ENCODE measurements at regions not wholly inside any gene's neighbourhood (a gene's known extent, or its start where the extent isn't known, plus 50 kb on each side); places are given as distances from the start of the nearest gene placed in this dataset.

DNA sequence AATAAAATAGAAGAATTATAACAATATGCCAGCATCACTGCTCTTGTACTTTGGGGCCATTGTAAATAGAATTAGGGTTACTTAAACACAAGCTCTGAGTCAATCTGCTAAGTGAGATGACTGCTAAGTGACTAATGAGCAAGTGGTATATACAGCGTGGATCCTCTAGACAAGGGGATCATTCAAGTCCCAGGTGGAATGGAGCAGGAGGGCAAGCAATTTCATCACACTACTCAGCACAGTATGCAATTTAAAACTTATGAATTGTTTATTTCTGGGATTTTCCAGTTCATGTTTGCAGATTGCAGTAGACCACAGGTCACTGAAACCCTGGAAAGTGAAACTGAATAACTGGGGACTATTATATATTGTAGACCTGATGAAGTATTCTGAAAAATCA is 235.3 kb downstream of the BTBD3 start:
- H3K27me3 ChIP-seq (ENCODE audit: control insufficient read depth, insufficient read depth, low read length), result no peaks in the 10 kb centered on the region
- H3K4me3 ChIP-seq (ENCODE audit: low read depth, low read length), result no peak overlapping the region
- H3K36me3 ChIP-seq (ENCODE audit: control insufficient read depth, insufficient read depth, low read length), result no peaks in the 10 kb centered on the region
- H3K4me1 ChIP-seq (ENCODE audit: control insufficient read depth, insufficient read depth, low read length), result no peaks in the 10 kb centered on the region
- H3K9ac ChIP-seq (ENCODE audit: low read depth, low read length), result no peak overlapping the region
- no peaks in the 10 kb centered on the region for H3K9me3 ChIP-seq (ENCODE audit: control insufficient read depth, insufficient read depth, low read length)

DNA sequence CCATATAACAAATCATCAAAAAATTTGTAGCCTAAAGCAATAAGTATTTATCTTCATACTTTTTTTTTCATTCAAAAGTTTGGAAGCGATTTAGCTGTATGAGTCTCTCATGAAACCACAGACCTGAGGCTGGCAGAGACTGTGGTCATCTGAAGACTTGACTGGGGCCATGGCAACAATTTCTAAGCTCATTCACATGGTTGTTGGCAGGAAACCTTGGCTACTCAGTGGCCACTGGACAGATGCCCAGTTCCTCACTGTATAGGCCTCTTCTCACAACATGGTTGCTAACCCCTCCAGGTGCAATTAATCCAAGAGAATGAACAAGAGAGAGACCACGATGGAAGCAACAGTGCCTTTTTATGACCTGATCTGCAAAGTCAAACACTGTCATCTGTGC is 235.9 kb downstream of the BTBD3 start:
- Histone ChIP-seq H3K4me1 (ENCODE audit: control insufficient read depth, insufficient read depth, low read length) (no peaks in the 10 kb centered on the region), H3K36me3 (ENCODE audit: control insufficient read depth, insufficient read depth, low read length) (no peaks in the 10 kb centered on the region), H3K4me3 (ENCODE audit: low read depth, low read length) (no peak overlapping the region), H3K27me3 (ENCODE audit: control insufficient read depth, insufficient read depth, low read length) (no peaks in the 10 kb centered on the region), H3K9me3 (ENCODE audit: control insufficient read depth, insufficient read depth, low read length) (no peaks in the 10 kb centered on the region), H3K9ac (ENCODE audit: low read depth, low read length) (no peak overlapping the region)

DNA sequence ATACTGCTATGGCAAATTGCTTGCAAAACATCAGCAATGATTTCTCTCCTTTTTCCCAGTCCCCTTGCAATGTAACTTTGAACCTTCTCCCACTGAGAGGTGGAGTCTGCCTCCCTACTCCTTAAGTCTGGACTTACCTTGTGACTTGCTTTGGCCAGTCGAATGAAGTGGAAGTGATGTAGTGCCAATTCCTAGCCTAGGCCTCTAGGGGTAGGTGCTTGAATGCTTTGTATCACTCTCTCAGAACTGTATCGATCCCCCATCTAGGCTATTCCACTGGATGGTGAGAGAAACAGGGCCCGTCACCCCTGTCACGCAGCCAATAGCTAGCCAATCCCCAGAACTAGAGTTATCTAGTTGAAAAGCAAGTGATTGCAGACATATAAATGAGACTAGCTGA is 238.6 kb downstream of the BTBD3 start:
- Histone ChIP-seq H3K9ac (ENCODE audit: low read depth, low read length) (no peak overlapping the region), H3K36me3 (ENCODE audit: control insufficient read depth, insufficient read depth, low read length) (no peaks in the 10 kb centered on the region), H3K4me3 (ENCODE audit: low read depth, low read length) (no peak overlapping the region), H3K9me3 (ENCODE audit: control insufficient read depth, insufficient read depth, low read length) (no peaks in the 10 kb centered on the region), H3K4me1 (ENCODE audit: control insufficient read depth, insufficient read depth, low read length) (no peaks in the 10 kb centered on the region), H3K27me3 (ENCODE audit: control insufficient read depth, insufficient read depth, low read length) (no peaks in the 10 kb centered on the region)

DNA sequence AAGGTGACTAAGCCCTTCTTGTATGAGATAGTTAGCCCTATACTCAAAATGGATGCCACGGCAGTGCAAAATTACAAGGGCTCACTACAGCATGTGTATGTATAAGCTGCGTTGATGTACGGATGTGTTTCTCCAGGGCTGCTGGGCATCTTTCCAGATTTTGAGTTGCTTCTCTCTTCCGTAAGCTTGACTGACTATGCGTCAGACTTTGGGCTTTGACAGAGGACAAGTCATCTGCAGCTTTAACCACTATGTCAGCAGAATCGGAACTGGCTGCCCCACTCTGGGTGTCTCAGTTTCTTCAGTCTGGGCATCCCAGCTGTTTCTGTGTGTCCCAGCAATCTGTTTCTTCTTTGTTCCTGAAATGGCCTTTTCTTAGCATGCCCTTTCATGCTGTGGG is 241.6 kb downstream of the BTBD3 start:
- Histone ChIP-seq H3K27me3 (ENCODE audit: control insufficient read depth, insufficient read depth, low read length) (no peaks in the 10 kb centered on the region), H3K9ac (ENCODE audit: low read depth, low read length) (no peak overlapping the region), H3K36me3 (ENCODE audit: control insufficient read depth, insufficient read depth, low read length) (no peaks in the 10 kb centered on the region), H3K4me1 (ENCODE audit: control insufficient read depth, insufficient read depth, low read length) (no peaks in the 10 kb centered on the region), H3K9me3 (ENCODE audit: control insufficient read depth, insufficient read depth, low read length) (no peaks in the 10 kb centered on the region), H3K4me3 (ENCODE audit: low read depth, low read length) (no peak overlapping the region)

DNA sequence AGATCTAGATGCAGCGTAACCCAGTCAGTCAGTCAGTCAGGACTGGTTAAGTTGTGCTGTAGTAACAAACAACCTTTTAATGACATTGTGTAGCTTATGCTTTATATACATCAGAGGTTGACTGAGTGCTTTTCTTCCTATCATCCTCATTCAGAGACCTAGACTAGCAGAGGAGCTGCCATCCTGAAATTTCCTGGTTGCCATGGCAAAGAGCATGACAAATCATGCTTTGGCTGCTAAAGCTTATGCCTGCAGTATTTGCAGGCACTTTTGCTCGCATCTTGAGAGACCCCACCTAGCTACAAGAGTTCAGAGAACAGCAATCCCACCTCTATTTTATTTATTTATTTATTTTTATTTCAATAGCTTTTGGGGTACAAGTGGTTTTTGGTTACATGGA is 244.0 kb downstream of the BTBD3 start:
- Histone ChIP-seq H3K9me3 (ENCODE audit: control insufficient read depth, insufficient read depth, low read length) (no peaks in the 10 kb centered on the region), H3K4me3 (ENCODE audit: low read depth, low read length) (no peak overlapping the region), H3K36me3 (ENCODE audit: control insufficient read depth, insufficient read depth, low read length) (no peaks in the 10 kb centered on the region), H3K9ac (ENCODE audit: low read depth, low read length) (no peak overlapping the region), H3K27me3 (ENCODE audit: control insufficient read depth, insufficient read depth, low read length) (no peaks in the 10 kb centered on the region), H3K4me1 (ENCODE audit: control insufficient read depth, insufficient read depth, low read length) (no peaks in the 10 kb centered on the region)

DNA sequence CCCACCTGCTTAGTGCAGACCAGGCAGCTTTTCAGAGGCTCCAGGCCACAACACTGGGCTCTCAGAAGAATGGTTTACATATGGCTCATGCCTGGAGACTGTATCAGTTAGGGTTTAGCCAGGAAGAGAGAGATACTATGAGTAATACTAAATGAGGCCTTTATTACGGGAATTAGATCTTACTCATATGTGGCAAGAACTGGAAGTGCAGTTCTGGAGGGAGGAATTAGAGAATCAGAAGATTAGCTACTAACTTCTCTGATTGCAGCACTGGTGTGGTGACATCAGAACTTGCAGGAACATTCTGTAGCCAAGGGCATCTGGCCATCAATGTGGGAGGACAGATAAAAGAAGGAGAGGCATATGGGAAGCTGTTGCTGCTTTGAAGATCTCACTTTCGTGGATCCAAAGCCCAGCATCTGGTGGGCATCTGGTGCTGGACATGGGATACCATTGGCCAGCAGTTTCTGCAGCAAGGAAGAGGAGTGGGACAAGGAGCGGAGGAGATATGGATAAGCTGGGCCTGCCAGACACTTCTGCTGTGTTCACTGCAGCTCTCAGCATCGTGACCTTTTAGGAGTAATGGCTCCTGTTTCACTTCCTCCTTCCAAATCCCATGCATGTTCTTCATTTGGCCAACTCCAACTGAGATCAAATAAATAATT is 248.5 kb downstream of the BTBD3 start:
- no peak overlapping the region for H3K4me3 ChIP-seq (ENCODE audit: low read depth, low read length)
- H3K27me3 ChIP-seq (ENCODE audit: control insufficient read depth, insufficient read depth, low read length), result no peaks in the 10 kb centered on the region
- H3K9ac ChIP-seq (ENCODE audit: low read depth, low read length), result no peak overlapping the region
- no peaks in the 10 kb centered on the region for H3K9me3 ChIP-seq (ENCODE audit: control insufficient read depth, insufficient read depth, low read length)
- H3K4me1 ChIP-seq (ENCODE audit: control insufficient read depth, insufficient read depth, low read length), result no peaks in the 10 kb centered on the region
- H3K36me3 ChIP-seq (ENCODE audit: control insufficient read depth, insufficient read depth, low read length), result no peaks in the 10 kb centered on the region

DNA sequence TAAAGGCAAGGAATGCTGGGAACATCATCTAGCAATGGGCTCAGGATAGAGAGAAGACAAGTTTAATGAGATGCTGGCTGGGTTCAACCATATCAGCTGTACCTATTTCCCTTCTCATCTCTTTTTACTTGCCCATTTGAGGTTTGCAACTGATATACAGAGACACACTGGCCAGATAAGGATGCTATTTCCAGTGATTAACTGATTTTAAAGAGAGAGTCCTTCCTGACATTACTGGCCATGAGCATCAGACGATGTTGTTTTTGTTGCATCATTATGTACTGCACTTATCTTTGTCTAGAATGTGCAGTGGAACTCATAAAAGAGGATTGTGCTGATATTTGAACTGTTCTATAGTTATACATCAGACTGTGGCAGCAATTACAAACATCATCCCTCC is 252.7 kb downstream of the BTBD3 start:
- Histone ChIP-seq H3K9ac (ENCODE audit: low read depth, low read length) (no peak overlapping the region), H3K4me1 (ENCODE audit: control insufficient read depth, insufficient read depth, low read length) (no peaks in the 10 kb centered on the region), H3K27me3 (ENCODE audit: control insufficient read depth, insufficient read depth, low read length) (no peaks in the 10 kb centered on the region)

DNA sequence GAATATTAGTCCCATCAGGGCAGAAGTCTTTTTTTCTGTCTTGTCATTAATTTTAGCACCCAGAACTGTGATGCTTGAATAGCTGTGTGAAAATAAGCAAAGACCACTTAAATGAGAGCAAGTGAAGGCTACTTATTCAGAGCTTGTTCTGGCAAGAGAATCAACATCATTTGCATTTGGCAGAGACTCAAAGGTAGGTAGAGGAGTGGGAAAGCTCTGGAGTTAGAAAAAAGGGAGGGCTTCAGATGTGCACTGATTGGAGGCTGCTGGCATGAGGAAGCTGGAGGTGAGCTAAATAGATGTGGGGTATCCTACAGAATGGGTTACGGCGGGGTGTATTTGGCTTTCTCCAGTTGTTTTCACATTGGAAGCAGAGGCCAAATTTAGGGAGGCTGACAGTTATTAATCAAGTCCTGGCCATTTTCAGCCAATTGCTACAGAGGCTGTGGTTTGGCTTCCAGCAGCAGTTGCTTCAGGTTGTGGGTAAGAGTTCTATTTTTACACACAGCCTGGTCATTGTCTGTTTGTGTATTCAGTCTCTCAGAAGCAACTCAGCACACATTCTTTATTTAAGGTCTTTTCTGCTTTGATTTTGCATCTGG is 254.3 kb downstream of the BTBD3 start:
- no peak overlapping the region for H3K4me3 ChIP-seq (ENCODE audit: low read depth, low read length)

More for the DNA sequence above, 252.7 kb downstream of the BTBD3 start:
- H3K36me3 ChIP-seq (ENCODE audit: control insufficient read depth, insufficient read depth, low read length), result no peaks in the 10 kb centered on the region
- no peak overlapping the region for H3K4me3 ChIP-seq (ENCODE audit: low read depth, low read length)
- H3K9me3 ChIP-seq (ENCODE audit: control insufficient read depth, insufficient read depth, low read length), result no peaks in the 10 kb centered on the region

DNA sequence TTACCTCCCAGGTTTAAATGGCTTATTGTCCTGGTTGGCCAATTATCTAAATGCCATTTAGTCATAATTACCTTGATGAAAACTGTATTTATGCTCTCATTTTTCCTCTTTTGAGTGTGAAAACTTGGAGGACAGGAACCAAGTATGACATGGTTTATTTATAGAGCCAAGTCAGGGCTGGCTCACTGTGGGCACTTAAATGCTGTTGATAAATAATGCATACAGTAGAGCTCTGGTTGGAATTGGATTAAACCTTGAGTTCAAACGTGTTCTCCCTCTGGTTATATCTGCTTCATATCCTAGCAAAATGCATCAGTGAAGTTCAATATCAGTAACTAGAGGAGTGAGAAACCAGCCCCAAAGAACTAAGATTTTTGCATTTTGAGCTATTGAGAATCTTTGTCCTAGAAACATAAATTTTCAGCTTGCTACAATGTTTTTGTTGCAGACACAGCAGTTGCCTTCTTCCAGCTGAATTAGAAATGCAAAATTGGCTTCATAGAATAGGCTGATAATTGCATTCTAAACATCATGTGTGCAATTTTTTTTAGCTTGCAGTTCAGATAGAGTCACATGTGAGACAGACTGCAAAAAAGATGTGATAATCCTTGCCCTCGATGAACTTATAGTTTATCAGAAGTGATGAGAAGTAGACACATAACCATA is 255.8 kb downstream of the BTBD3 start:
- Histone ChIP-seq H3K4me1 (ENCODE audit: control insufficient read depth, insufficient read depth, low read length) (no peaks in the 10 kb centered on the region), H3K4me3 (ENCODE audit: low read depth, low read length) (no peak overlapping the region), H3K9me3 (ENCODE audit: control insufficient read depth, insufficient read depth, low read length) (no peaks in the 10 kb centered on the region), H3K36me3 (ENCODE audit: control insufficient read depth, insufficient read depth, low read length) (no peaks in the 10 kb centered on the region), H3K27me3 (ENCODE audit: control insufficient read depth, insufficient read depth, low read length) (no peaks in the 10 kb centered on the region), H3K9ac (ENCODE audit: low read depth, low read length) (no peak overlapping the region)

More for the DNA sequence above, 254.3 kb downstream of the BTBD3 start:
- Histone ChIP-seq H3K4me1 (ENCODE audit: control insufficient read depth, insufficient read depth, low read length) (no peaks in the 10 kb centered on the region), H3K36me3 (ENCODE audit: control insufficient read depth, insufficient read depth, low read length) (no peaks in the 10 kb centered on the region), H3K9me3 (ENCODE audit: control insufficient read depth, insufficient read depth, low read length) (no peaks in the 10 kb centered on the region), H3K27me3 (ENCODE audit: control insufficient read depth, insufficient read depth, low read length) (no peaks in the 10 kb centered on the region), H3K9ac (ENCODE audit: low read depth, low read length) (no peak overlapping the region)

DNA sequence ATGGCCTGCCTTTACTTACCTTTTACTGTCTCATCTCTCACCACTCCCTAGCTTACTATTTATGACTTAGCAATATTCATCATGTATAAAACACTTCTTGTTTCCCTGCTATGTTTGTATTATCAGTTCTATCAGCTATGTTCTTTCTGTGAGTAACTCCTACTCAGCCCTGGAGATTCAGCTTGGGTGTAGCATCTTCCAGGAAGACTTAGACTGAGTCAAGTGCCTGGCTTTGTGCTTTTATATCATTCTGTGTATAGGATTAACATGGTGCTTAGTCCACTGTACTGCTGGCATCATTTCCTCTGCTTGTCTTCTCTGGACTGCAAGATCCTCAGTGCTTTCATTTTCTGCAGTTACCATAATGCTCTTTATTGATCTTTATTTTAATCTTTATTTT is 257.8 kb downstream of the BTBD3 start:
- H3K9ac ChIP-seq (ENCODE audit: low read depth, low read length), result no peak overlapping the region
- no peaks in the 10 kb centered on the region for H3K4me1 ChIP-seq (ENCODE audit: control insufficient read depth, insufficient read depth, low read length)
- no peak overlapping the region for H3K4me3 ChIP-seq (ENCODE audit: low read depth, low read length)
- no peaks in the 10 kb centered on the region for H3K9me3 ChIP-seq (ENCODE audit: control insufficient read depth, insufficient read depth, low read length)
- no peaks in the 10 kb centered on the region for H3K27me3 ChIP-seq (ENCODE audit: control insufficient read depth, insufficient read depth, low read length)
- no peaks in the 10 kb centered on the region for H3K36me3 ChIP-seq (ENCODE audit: control insufficient read depth, insufficient read depth, low read length)

DNA sequence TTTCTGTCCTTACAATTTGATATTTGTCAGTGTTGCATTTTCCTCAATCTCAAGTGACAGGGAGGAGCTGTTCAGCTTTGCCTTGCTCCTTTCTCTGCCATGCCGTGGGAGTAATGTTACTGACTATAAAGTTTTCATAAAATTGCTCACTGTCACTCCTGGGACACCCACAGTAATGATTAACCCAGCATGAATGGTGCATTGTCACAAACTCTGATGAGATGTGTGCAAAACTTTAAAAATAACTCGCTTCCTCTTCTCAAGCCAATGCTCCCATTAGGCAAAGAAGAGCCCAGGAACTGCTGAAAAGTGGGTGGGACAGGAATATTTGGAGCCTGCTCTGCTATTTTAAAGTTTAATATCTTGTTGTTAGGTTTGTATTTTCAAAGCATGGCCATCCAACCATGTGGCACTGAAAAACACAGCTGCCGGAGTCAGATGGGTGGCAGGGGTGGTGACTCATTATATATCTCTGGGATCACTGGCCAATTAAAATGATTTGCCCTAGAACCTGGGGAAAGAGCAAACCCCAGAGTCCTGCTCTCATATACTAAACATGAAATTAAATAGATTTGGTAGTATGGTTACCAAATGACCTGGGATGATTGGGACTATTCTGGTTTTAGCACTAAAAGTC is 260.1 kb downstream of the BTBD3 start:
- no peaks in the 10 kb centered on the region for H3K27me3 ChIP-seq (ENCODE audit: control insufficient read depth, insufficient read depth, low read length)
- H3K9ac ChIP-seq (ENCODE audit: low read depth, low read length), result no peak overlapping the region
- no peaks in the 10 kb centered on the region for H3K4me1 ChIP-seq (ENCODE audit: control insufficient read depth, insufficient read depth, low read length)
- H3K36me3 ChIP-seq (ENCODE audit: control insufficient read depth, insufficient read depth, low read length), result no peaks in the 10 kb centered on the region
- no peak overlapping the region for H3K4me3 ChIP-seq (ENCODE audit: low read depth, low read length)
- no peaks in the 10 kb centered on the region for H3K9me3 ChIP-seq (ENCODE audit: control insufficient read depth, insufficient read depth, low read length)

DNA sequence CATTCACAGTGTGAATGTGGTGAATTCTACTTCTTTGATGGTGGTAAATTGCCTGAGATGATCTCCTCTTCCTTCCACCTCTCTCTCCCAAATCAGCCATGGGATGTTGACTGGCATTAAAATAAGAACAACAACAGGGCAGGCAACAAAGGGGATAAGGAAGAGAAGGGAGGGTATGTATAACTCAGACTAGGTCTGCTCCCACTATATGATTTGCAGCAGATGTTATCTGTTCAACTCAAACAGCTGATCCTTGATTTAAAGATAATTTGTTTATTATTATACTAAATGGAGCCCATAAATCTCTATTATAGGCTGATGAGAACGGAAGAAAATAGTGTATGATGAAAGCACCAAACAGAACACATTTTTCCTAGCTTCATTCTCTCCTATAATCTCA is 262.0 kb downstream of the BTBD3 start:
- Histone ChIP-seq H3K9ac (ENCODE audit: low read depth, low read length) (no peak overlapping the region), H3K4me1 (ENCODE audit: control insufficient read depth, insufficient read depth, low read length) (no peaks in the 10 kb centered on the region), H3K4me3 (ENCODE audit: low read depth, low read length) (no peak overlapping the region), H3K9me3 (ENCODE audit: control insufficient read depth, insufficient read depth, low read length) (no peaks in the 10 kb centered on the region), H3K36me3 (ENCODE audit: control insufficient read depth, insufficient read depth, low read length) (no peaks in the 10 kb centered on the region), H3K27me3 (ENCODE audit: control insufficient read depth, insufficient read depth, low read length) (no peaks in the 10 kb centered on the region)
